ENCODE measurements at regions not wholly inside any gene's neighbourhood (a gene's known extent, or its start where the extent isn't known, plus 50 kb on each side); places are given as distances from the start of the nearest gene placed in this dataset.

- DNase-seq (ENCODE audit: low read depth in 2 of 3, low spot score in 2 of 3), result no peak
Observed at GRCh38 chr22:48863965-48864528, 963.6 kb downstream of the BRD1 start.

- DNase-seq (ENCODE audit: low read depth in 2 of 3, low spot score in 2 of 3), result no peak
Observed at GRCh38 chr22:48860557-48860956, 967.1 kb downstream of the BRD1 start.

- no peak for DNase-seq (ENCODE audit: low read depth in 2 of 3, low spot score in 2 of 3)
Observed at GRCh38 chr22:48858856-48859255, 968.8 kb downstream of the BRD1 start.

GRCh38 chr22:48858121-48858520 lies 969.6 kb downstream of the BRD1 start:
- DNase-seq (ENCODE audit: low read depth in 2 of 3, low spot score in 2 of 3), result no peak

- DNase-seq (ENCODE audit: low read depth in 2 of 3, low spot score in 2 of 3), result no peak
Observed at GRCh38 chr22:48857202-48857805, 970.4 kb downstream of the BRD1 start.

- DNase-seq (ENCODE audit: low read depth in 2 of 3, low spot score in 2 of 3), result no peak
Observed at GRCh38 chr22:48856308-48856615, 971.4 kb downstream of the BRD1 start.

- no peak for DNase-seq (ENCODE audit: low read depth in 2 of 3, low spot score in 2 of 3)
Observed at GRCh38 chr22:48855593-48856307, 971.9 kb downstream of the BRD1 start.

GRCh38 chr22:48855013-48855412 lies 972.7 kb downstream of the BRD1 start:
- DNase-seq (ENCODE audit: low read depth in 2 of 3, low spot score in 2 of 3), result no peak

- no peak for DNase-seq (ENCODE audit: low read depth in 2 of 3, low spot score in 2 of 3)
Observed at GRCh38 chr22:48853627-48854240, 973.9 kb downstream of the BRD1 start.

- DNase-seq (ENCODE audit: low read depth in 2 of 3, low spot score in 2 of 3), result no peak
Observed at GRCh38 chr22:48851933-48852549, 975.6 kb downstream of the BRD1 start.

GRCh38 chr22:48850658-48851287 lies 976.9 kb downstream of the BRD1 start:
- DNase-seq (ENCODE audit: low read depth in 2 of 3, low spot score in 2 of 3), result no peak

- no peak for DNase-seq (ENCODE audit: low read depth in 2 of 3, low spot score in 2 of 3)
Observed at GRCh38 chr22:48849963-48850657, 977.6 kb downstream of the BRD1 start.

- DNase-seq (ENCODE audit: low read depth in 2 of 3, low spot score in 2 of 3), result no peak
Observed at GRCh38 chr22:48849219-48849912, 978.3 kb downstream of the BRD1 start.

GRCh38 chr22:48846200-48846599 lies 981.5 kb downstream of the BRD1 start:
- no peak for DNase-seq (ENCODE audit: low read depth in 2 of 3, low spot score in 2 of 3)

GRCh38 chr22:48845356-48845936 lies 982.2 kb downstream of the BRD1 start:
- no peak for DNase-seq (ENCODE audit: low read depth in 2 of 3, low spot score in 2 of 3)

GRCh38 chr22:48844056-48844675 lies 983.5 kb downstream of the BRD1 start:
- no peak for DNase-seq (ENCODE audit: low read depth in 2 of 3, low spot score in 2 of 3)

- DNase-seq (ENCODE audit: low read depth in 2 of 3, low spot score in 2 of 3), result no peak
Observed at GRCh38 chr22:48843640-48844039, 984.0 kb downstream of the BRD1 start.

GRCh38 chr22:48842976-48843375 lies 984.7 kb downstream of the BRD1 start:
- no peak for DNase-seq (ENCODE audit: low read depth in 2 of 3, low spot score in 2 of 3)

GRCh38 chr22:48842583-48842945 lies 985.1 kb downstream of the BRD1 start:
- no peak for DNase-seq (ENCODE audit: low read depth in 2 of 3, low spot score in 2 of 3)

Measured in activated CD8-positive, alpha-beta memory T cell treated with anti-CD3 and anti-CD28 coated beads for 48 hours (primary cell).